Thyroid gland (tissue), 4 donors: ENCODE measurements at regions not wholly inside any gene's neighbourhood (a gene's known extent, or its start where the extent isn't known, plus 50 kb on each side); places are given as distances from the start of the nearest gene placed in this dataset.

Experiments
- POLR2A ChIP-seq, 2 donors: fragments of 450-650 bp; IDR thresholded peaks; one replicate each; pipeline ENCODE4 v1.6.1; 2017; ENCODE audit warnings: antibody characterized with exemption in 2 of 2, mild to moderate bottlenecking in 2 of 2, moderate library complexity in 1 of 2
- TF ChIP-seq, protein P1 (sequence below), 6 experiments: fragments of 200-600 bp in 3 of 6; fragments of 450-650 bp in 3 of 6; sonication (generic) in 3 of 6; IDR thresholded peaks; one replicate each; pipeline ENCODE4 v1.5.1; 2016 to 2019; ENCODE audit warnings: antibody characterized with exemption in 6 of 6, mild to moderate bottlenecking in 2 of 6, inconsistent platforms in 1 of 6, moderate library complexity in 1 of 6

GRCh38 chr5:69029292-69029691, 64.5 kb upstream of the SLC30A5 start:
- TF ChIP-seq, protein P1, sequence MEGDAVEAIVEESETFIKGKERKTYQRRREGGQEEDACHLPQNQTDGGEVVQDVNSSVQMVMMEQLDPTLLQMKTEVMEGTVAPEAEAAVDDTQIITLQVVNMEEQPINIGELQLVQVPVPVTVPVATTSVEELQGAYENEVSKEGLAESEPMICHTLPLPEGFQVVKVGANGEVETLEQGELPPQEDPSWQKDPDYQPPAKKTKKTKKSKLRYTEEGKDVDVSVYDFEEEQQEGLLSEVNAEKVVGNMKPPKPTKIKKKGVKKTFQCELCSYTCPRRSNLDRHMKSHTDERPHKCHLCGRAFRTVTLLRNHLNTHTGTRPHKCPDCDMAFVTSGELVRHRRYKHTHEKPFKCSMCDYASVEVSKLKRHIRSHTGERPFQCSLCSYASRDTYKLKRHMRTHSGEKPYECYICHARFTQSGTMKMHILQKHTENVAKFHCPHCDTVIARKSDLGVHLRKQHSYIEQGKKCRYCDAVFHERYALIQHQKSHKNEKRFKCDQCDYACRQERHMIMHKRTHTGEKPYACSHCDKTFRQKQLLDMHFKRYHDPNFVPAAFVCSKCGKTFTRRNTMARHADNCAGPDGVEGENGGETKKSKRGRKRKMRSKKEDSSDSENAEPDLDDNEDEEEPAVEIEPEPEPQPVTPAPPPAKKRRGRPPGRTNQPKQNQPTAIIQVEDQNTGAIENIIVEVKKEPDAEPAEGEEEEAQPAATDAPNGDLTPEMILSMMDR (IDR thresholded peaks at IDR 0.05), result no peak
- TF ChIP-seq POLR2A (IDR thresholded peaks at IDR 0.05), result no peak
